Lung (tissue), 12 donors: ENCODE measurements at regions not wholly inside any gene's neighbourhood (a gene's known extent, or its start where the extent isn't known, plus 50 kb on each side); places are given as distances from the start of the nearest gene placed in this dataset. TPM values are rescaled to one million over a fixed set of nuclear protein-coding genes. Genes with fewer than 3 reads are reported as not detected.

ENCODE experiments used
- ATAC-seq: fragments of 200-7000 bp; cut with Tn5 transposase; one replicate; pipeline ENCODE4 v1.9.1; 2020; ENCODE audit warnings: moderate number of reproducible peaks; ENCODE audit not compliant: insufficient read depth, low FRiP score
- DNase-seq, 3 donors: peaks; one replicate each; pipeline ENCODE4 v3.0.0-alpha.2; 2013 to 2017
- H3K27ac ChIP-seq, 2 donors: one replicate each; pipeline ENCODE4 v1.5.1; 2013; ENCODE audit warnings: mild to moderate bottlenecking in 2 of 2, moderate library complexity in 2 of 2, control low read depth in 1 of 2, inconsistent platforms in 1 of 2, low read depth in 1 of 2, low read length in 1 of 2
- H3K27me3 ChIP-seq, 3 donors: one replicate each; pipeline ENCODE4 v1.5.1; 2013; ENCODE audit warnings: low read length in 2 of 3; ENCODE audit not compliant: control insufficient read depth in 3 of 3, insufficient read depth in 3 of 3
- H3K36me3 ChIP-seq, 4 donors: one replicate each; pipeline ENCODE4 v1.5.1; 2013; ENCODE audit warnings: low read length in 4 of 4, mild to moderate bottlenecking in 1 of 4, moderate library complexity in 1 of 4; ENCODE audit not compliant: control insufficient read depth in 4 of 4, insufficient read depth in 4 of 4
- H3K4me1 ChIP-seq, 5 donors: one replicate each; pipeline ENCODE4 v1.5.1; 2013; ENCODE audit warnings: low read length in 5 of 5, mild to moderate bottlenecking in 2 of 5, moderate library complexity in 1 of 5; ENCODE audit not compliant: control insufficient read depth in 5 of 5, insufficient read depth in 5 of 5
- H3K4me3 ChIP-seq: one replicate; pipeline ENCODE4 v1.5.1; 2013; ENCODE audit warnings: mild to moderate bottlenecking, control low read depth, moderate library complexity
- H3K9ac ChIP-seq, 2 donors: one replicate each; pipeline ENCODE4 v1.5.1; 2013; ENCODE audit warnings: low read length in 2 of 2, control low read depth in 1 of 2; ENCODE audit not compliant: insufficient read depth in 1 of 2
- H3K9me3 ChIP-seq, 4 donors: one replicate each; pipeline ENCODE4 v1.5.1; 2013; ENCODE audit warnings: low read length in 3 of 4, mild to moderate bottlenecking in 1 of 4, moderate library complexity in 1 of 4; ENCODE audit not compliant: control insufficient read depth in 4 of 4, insufficient read depth in 3 of 4
- WGBS, 2 donors: extraction: QIAGEN DNeasy Blood & Tissue Kit; methylation state at CpG; one replicate each; pipeline ENCODE4 v1.1.7; 2013; 5-methylcytosine and 5-hydroxymethylcytosine counted together
- small RNA-seq: library from RNA; depleted of rRNA; stranded (forward); fragments of <200 nt; gene quantifications from one replicate; pipeline ENCODE3, GENCODE V24; 2014; ENCODE audit warnings: low replicate concordance
- TF ChIP-seq, protein P1 (sequence below): IDR thresholded peaks from 2 replicates; pipeline ENCODE4 v1.5.1; 2012; ENCODE audit warnings: mild to moderate bottlenecking; ENCODE audit errors: control extremely low read depth, extremely low read depth
- donor health status: control.
- donor health status: control.
- donor health status: Bipolar disorder and iron deficiency.
- donor health status: healthy.
- donor health status: DM: yes; HTN: yes; CAD: no.

GRCh38 chr11:103850419-103851165, 185.8 kb upstream of the DDI1 start:
- 75 to 81% methylated on average over 6 of the region's 6 CpGs for WGBS, 2 donors
- ATAC-seq, result no peak
- no peak for DNase-seq
- Histone ChIP-seq H3K27ac (no peak overlapping the region), H3K36me3 (no peaks in the 10 kb centered on the region), H3K27me3 (no peaks in the 10 kb centered on the region), H3K9me3 (no peaks in the 10 kb centered on the region), H3K4me1 (peaks cover 0 to 7% (median under 1%) of the 10 kb centered on the region in 5 donors), H3K4me3 (no peak overlapping the region), H3K9ac (no peak overlapping the region)
- TF ChIP-seq, protein P1, sequence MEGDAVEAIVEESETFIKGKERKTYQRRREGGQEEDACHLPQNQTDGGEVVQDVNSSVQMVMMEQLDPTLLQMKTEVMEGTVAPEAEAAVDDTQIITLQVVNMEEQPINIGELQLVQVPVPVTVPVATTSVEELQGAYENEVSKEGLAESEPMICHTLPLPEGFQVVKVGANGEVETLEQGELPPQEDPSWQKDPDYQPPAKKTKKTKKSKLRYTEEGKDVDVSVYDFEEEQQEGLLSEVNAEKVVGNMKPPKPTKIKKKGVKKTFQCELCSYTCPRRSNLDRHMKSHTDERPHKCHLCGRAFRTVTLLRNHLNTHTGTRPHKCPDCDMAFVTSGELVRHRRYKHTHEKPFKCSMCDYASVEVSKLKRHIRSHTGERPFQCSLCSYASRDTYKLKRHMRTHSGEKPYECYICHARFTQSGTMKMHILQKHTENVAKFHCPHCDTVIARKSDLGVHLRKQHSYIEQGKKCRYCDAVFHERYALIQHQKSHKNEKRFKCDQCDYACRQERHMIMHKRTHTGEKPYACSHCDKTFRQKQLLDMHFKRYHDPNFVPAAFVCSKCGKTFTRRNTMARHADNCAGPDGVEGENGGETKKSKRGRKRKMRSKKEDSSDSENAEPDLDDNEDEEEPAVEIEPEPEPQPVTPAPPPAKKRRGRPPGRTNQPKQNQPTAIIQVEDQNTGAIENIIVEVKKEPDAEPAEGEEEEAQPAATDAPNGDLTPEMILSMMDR, result no peak

GRCh38 chr11:103851166-103851651, 185.2 kb upstream of the DDI1 start:
- Histone ChIP-seq H3K4me3 (no peak overlapping the region), H3K36me3 (no peaks in the 10 kb centered on the region), H3K9ac (no peak overlapping the region), H3K9me3 (no peaks in the 10 kb centered on the region), H3K4me1 (peaks cover 0 to 7% (median 0%) of the 10 kb centered on the region in 5 donors), H3K27ac (no peak overlapping the region), H3K27me3 (no peaks in the 10 kb centered on the region)
- DNase-seq (peak in 2 of 3 donors; percentile 29 to 47), ATAC-seq (peak; percentile 62)
- WGBS, 2 donors, result 39 to 69% methylated on average over 3 of the region's 3 CpGs
- TF ChIP-seq, protein P1, result no peak

Small RNA genes in the stretch of these regions (small RNA-seq; reads per million reads assigned to genes)
- gene MIR4693, result not detected
